ENCODE measurements at regions not wholly inside any gene's neighbourhood (a gene's known extent, or its start where the extent isn't known, plus 50 kb on each side); places are given as distances from the start of the nearest gene placed in this dataset.

DNA sequence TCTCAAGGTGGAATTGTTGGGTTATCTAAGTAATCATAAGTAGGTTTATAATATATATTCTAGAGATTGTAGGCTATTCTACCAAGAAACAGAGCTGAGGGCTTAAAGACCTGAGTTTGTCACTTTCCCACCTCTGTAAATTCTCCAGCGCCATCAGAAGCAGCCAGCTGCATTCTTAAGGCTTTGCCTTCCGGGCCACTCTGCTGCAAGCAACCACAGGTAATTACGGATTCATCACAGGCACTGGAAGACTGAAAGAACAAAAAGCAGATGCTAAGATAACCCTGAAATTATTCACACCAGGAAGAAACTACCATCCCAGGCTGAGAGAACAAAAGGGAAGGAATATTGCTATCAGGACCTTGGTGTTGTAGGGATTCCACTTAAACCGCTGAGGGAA is 137.8 kb upstream of the JCAD start:
- TF ChIP-seq EZH2phosphoT487 (IDR thresholded peaks at IDR 0.05) = no peak
- TF ChIP-seq, protein P1, sequence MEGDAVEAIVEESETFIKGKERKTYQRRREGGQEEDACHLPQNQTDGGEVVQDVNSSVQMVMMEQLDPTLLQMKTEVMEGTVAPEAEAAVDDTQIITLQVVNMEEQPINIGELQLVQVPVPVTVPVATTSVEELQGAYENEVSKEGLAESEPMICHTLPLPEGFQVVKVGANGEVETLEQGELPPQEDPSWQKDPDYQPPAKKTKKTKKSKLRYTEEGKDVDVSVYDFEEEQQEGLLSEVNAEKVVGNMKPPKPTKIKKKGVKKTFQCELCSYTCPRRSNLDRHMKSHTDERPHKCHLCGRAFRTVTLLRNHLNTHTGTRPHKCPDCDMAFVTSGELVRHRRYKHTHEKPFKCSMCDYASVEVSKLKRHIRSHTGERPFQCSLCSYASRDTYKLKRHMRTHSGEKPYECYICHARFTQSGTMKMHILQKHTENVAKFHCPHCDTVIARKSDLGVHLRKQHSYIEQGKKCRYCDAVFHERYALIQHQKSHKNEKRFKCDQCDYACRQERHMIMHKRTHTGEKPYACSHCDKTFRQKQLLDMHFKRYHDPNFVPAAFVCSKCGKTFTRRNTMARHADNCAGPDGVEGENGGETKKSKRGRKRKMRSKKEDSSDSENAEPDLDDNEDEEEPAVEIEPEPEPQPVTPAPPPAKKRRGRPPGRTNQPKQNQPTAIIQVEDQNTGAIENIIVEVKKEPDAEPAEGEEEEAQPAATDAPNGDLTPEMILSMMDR (IDR thresholded peaks at IDR 0.05) = no peak
